ENCODE measurements at regions not wholly inside any gene's neighbourhood (a gene's known extent, or its start where the extent isn't known, plus 50 kb on each side); places are given as distances from the start of the nearest gene placed in this dataset.

DNA sequence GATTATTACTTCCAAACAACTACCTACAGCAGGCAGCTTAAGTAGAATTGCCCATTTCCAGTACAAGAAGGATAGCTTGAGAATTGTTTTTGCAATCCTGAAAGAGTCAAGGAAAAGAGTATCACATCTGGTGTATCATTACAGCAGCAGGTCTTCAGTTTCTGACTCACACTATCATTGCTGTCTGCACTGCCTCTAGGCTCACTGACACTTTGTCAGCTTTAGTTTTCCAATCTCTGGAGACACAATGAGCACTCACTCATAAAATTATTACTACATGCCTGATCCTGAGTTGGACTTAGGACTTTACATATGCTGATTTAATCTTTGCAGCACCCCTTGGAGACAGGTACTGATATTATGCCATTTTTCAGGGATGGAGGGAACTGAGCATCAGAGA lies 244.6 kb upstream of the BOD1L1 start:
- Histone ChIP-seq H3K4me1 (ENCODE audit: control insufficient read depth, extremely low read depth, insufficient read depth, low read length) (no peaks in the 10 kb centered on the region), H4K20me1 (ENCODE audit: control insufficient read depth, extremely low read depth, insufficient read depth, low read length) (no peaks in the 10 kb centered on the region), H3K79me2 (ENCODE audit: control insufficient read depth, insufficient read depth, low read length) (no peaks in the 10 kb centered on the region), H3K9me3 (ENCODE audit: control insufficient read depth, low read depth, low read length) (no peaks in the 10 kb centered on the region), H3K27ac (ENCODE audit: control insufficient read depth, insufficient read depth, low read length) (no peak overlapping the region), H3K27me3 (ENCODE audit: control insufficient read depth, extremely low read depth, insufficient read depth, low read length) (no peaks in the 10 kb centered on the region), H3K36me3 (ENCODE audit: control insufficient read depth in 2 of 2, extremely low read depth in 1 of 2, insufficient read depth in 2 of 2, low read length in 2 of 2) (no peaks in the 10 kb centered on the region), H3K9me1 (ENCODE audit: control insufficient read depth, extremely low read depth, insufficient read depth, low read length) (no peaks in the 10 kb centered on the region), H3K4me2 (ENCODE audit: control insufficient read depth, extremely low read depth, insufficient read depth, low read depth, low read length) (no peak overlapping the region), H2AFZ (ENCODE audit: control insufficient read depth, low read length) (no peak overlapping the region), H3K4me3 (ENCODE audit: control insufficient read depth in 2 of 3, extremely low read depth in 1 of 3, insufficient read depth in 2 of 3, low read depth in 1 of 3, low read length in 3 of 3) (no peak overlapping the region), H3K9ac (ENCODE audit: control insufficient read depth, extremely low read depth, insufficient read depth, low read length) (no peak overlapping the region)
- peak; percentile 41 for FAIRE-seq
- dilution Hi-C loops (cut with MboI; ENCODE audit: extremely low pct_ligation_motif_present, low sequenced_read_pairs): no loop called here
- TF ChIP-seq, protein P1, sequence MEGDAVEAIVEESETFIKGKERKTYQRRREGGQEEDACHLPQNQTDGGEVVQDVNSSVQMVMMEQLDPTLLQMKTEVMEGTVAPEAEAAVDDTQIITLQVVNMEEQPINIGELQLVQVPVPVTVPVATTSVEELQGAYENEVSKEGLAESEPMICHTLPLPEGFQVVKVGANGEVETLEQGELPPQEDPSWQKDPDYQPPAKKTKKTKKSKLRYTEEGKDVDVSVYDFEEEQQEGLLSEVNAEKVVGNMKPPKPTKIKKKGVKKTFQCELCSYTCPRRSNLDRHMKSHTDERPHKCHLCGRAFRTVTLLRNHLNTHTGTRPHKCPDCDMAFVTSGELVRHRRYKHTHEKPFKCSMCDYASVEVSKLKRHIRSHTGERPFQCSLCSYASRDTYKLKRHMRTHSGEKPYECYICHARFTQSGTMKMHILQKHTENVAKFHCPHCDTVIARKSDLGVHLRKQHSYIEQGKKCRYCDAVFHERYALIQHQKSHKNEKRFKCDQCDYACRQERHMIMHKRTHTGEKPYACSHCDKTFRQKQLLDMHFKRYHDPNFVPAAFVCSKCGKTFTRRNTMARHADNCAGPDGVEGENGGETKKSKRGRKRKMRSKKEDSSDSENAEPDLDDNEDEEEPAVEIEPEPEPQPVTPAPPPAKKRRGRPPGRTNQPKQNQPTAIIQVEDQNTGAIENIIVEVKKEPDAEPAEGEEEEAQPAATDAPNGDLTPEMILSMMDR (optimal IDR thresholded peaks at IDR 0.05 in 1 of 3, IDR thresholded peaks at IDR 0.05 in 1 of 3, conservative IDR thresholded peaks at IDR 0.05 in 1 of 3; ENCODE audit: extremely low read depth in 1 of 3, insufficient read depth in 2 of 3, low read length in 3 of 3): no peak
- TF ChIP-seq EZH2 (IDR thresholded peaks at IDR 0.05; ENCODE audit: low read length): no peak
- DNase-seq (ENCODE audit: low read depth, low spot score): no peak

DNA sequence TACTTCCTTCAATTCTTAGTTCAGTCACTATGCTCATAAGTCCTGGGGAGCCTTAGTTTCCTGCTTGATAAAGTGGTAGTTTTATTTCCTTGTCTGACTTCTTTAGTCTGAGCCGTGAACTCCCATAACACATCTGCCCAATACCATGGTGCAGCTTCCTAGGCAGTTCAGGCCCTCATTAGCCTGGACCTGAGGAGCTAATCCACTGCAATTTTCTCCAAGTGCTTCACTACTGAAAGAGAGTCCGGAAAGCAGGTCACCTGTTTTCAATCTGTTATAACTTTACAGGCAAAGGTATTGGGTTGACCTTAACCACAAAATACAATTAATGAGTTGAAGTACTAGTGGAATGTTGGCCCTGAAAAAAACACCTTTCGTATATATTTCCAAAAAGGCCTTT lies 245.4 kb upstream of the BOD1L1 start:
- dilution Hi-C loops (cut with MboI; ENCODE audit: extremely low pct_ligation_motif_present, low sequenced_read_pairs): no loop called here
- no peaks in the 10 kb centered on the region for H4K20me1 ChIP-seq (ENCODE audit: control insufficient read depth, extremely low read depth, insufficient read depth, low read length)
- no peaks in the 10 kb centered on the region for H3K9me3 ChIP-seq (ENCODE audit: control insufficient read depth, low read depth, low read length)
- DNase-seq (ENCODE audit: low read depth, low spot score) (no peak), FAIRE-seq (no peak)
- H3K9ac ChIP-seq (ENCODE audit: control insufficient read depth, extremely low read depth, insufficient read depth, low read length): no peak overlapping the region
- no peak overlapping the region for H3K4me2 ChIP-seq (ENCODE audit: control insufficient read depth, extremely low read depth, insufficient read depth, low read depth, low read length)
- H3K4me1 ChIP-seq (ENCODE audit: control insufficient read depth, extremely low read depth, insufficient read depth, low read length): no peaks in the 10 kb centered on the region
- H3K9me1 ChIP-seq (ENCODE audit: control insufficient read depth, extremely low read depth, insufficient read depth, low read length): no peaks in the 10 kb centered on the region
- H3K27ac ChIP-seq (ENCODE audit: control insufficient read depth, insufficient read depth, low read length): no peak overlapping the region
- no peaks in the 10 kb centered on the region for H3K79me2 ChIP-seq (ENCODE audit: control insufficient read depth, insufficient read depth, low read length)
- no peaks in the 10 kb centered on the region for H3K36me3 ChIP-seq (ENCODE audit: control insufficient read depth in 2 of 2, extremely low read depth in 1 of 2, insufficient read depth in 2 of 2, low read length in 2 of 2)
- TF ChIP-seq, protein P1 (optimal IDR thresholded peaks at IDR 0.05 in 1 of 3, IDR thresholded peaks at IDR 0.05 in 1 of 3, conservative IDR thresholded peaks at IDR 0.05 in 1 of 3; ENCODE audit: extremely low read depth in 1 of 3, insufficient read depth in 2 of 3, low read length in 3 of 3): no peak
- no peak for TF ChIP-seq EZH2 (IDR thresholded peaks at IDR 0.05; ENCODE audit: low read length)
- H3K27me3 ChIP-seq (ENCODE audit: control insufficient read depth, extremely low read depth, insufficient read depth, low read length): no peaks in the 10 kb centered on the region
- no peak overlapping the region for H3K4me3 ChIP-seq (ENCODE audit: control insufficient read depth in 2 of 3, extremely low read depth in 1 of 3, insufficient read depth in 2 of 3, low read depth in 1 of 3, low read length in 3 of 3)
- H2AFZ ChIP-seq (ENCODE audit: control insufficient read depth, low read length): no peak overlapping the region
